ENCODE measurements at regions not wholly inside any gene's neighbourhood (a gene's known extent, or its start where the extent isn't known, plus 50 kb on each side); places are given as distances from the start of the nearest gene placed in this dataset.
"Not testable (repeated sequence)": the region's sequence is repeated elsewhere in the genome, so short reads cannot be mapped to it uniquely, and the experiment has no call there.

- Histone ChIP-seq H3K9me3 (ENCODE audit: control insufficient read depth in 1 of 2, insufficient read depth in 1 of 2, low read length in 2 of 2) (peaks cover 0 to 6% of the 10 kb centered on the region in 2 experiments), H3K27me3 (ENCODE audit: control insufficient read depth in 1 of 2, insufficient read depth in 2 of 2, low read length in 2 of 2) (no peaks in the 10 kb centered on the region), H3K27ac (ENCODE audit: low read depth in 1 of 2, low read length in 2 of 2) (no peak overlapping the region), H3K4me1 (ENCODE audit: insufficient read depth, low read length) (no peaks in the 10 kb centered on the region), H3K36me3 (ENCODE audit: insufficient read depth, low read length) (no peaks in the 10 kb centered on the region), H3K4me3 (ENCODE audit: low read length) (no peak overlapping the region)
- intact Hi-C loops (cut with DNase I, micrococcal nuclease): no loop called here
- TF ChIP-seq, protein P1, sequence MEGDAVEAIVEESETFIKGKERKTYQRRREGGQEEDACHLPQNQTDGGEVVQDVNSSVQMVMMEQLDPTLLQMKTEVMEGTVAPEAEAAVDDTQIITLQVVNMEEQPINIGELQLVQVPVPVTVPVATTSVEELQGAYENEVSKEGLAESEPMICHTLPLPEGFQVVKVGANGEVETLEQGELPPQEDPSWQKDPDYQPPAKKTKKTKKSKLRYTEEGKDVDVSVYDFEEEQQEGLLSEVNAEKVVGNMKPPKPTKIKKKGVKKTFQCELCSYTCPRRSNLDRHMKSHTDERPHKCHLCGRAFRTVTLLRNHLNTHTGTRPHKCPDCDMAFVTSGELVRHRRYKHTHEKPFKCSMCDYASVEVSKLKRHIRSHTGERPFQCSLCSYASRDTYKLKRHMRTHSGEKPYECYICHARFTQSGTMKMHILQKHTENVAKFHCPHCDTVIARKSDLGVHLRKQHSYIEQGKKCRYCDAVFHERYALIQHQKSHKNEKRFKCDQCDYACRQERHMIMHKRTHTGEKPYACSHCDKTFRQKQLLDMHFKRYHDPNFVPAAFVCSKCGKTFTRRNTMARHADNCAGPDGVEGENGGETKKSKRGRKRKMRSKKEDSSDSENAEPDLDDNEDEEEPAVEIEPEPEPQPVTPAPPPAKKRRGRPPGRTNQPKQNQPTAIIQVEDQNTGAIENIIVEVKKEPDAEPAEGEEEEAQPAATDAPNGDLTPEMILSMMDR (IDR thresholded peaks at IDR 0.05): no peak
- no peak for ATAC-seq (ENCODE audit: poor library complexity)
- Mint-ChIP-seq H3K27me3 (no peaks in the 10 kb centered on the region), H3K4me1 (ENCODE audit: low read depth) (no peaks in the 10 kb centered on the region), H3K27ac (no peak overlapping the region), H3K9me3 (peaks cover 12% of the 10 kb centered on the region), H3K4me3 (no peak overlapping the region), H3K36me3 (ENCODE audit: low read depth) (no peaks in the 10 kb centered on the region)
- ChIA-PET POLR2A (no interaction called here), CTCF (no interaction called here)
- no peak for DNase-seq
These were observed 1418.6 kb downstream of the STIM2 start for GRCh38 chr4:28279249-28279648.

- H3K4me1 ChIP-seq (ENCODE audit: insufficient read depth, low read length); DNase-seq; H3K27me3 Mint-ChIP-seq; H3K4me3 ChIP-seq (ENCODE audit: low read length); H3K27ac Mint-ChIP-seq; CTCF ChIA-PET; POLR2A ChIA-PET; H3K36me3 Mint-ChIP-seq (ENCODE audit: low read depth); H3K9me3 ChIP-seq (ENCODE audit: control insufficient read depth in 1 of 2, insufficient read depth in 1 of 2, low read length in 2 of 2); H3K4me3 Mint-ChIP-seq; H3K27ac ChIP-seq (ENCODE audit: low read depth in 1 of 2, low read length in 2 of 2); ATAC-seq (ENCODE audit: poor library complexity); H3K27me3 ChIP-seq (ENCODE audit: control insufficient read depth in 1 of 2, insufficient read depth in 2 of 2, low read length in 2 of 2); H3K4me1 Mint-ChIP-seq (ENCODE audit: low read depth); H3K36me3 ChIP-seq (ENCODE audit: insufficient read depth, low read length): not testable (repeated sequence)
- intact Hi-C loops (cut with DNase I, micrococcal nuclease): loop anchor here in 1 of 2 experiments (5.0 kb wide), 1 partner anchor 49 kb away; no protein-coding TSS in a partner anchor
- H3K9me3 Mint-ChIP-seq: peaks cover 13% of the 10 kb centered on the region
These were observed 1425.6 kb downstream of the STIM2 start for GRCh38 chr4:28286266-28286665.

DNA sequence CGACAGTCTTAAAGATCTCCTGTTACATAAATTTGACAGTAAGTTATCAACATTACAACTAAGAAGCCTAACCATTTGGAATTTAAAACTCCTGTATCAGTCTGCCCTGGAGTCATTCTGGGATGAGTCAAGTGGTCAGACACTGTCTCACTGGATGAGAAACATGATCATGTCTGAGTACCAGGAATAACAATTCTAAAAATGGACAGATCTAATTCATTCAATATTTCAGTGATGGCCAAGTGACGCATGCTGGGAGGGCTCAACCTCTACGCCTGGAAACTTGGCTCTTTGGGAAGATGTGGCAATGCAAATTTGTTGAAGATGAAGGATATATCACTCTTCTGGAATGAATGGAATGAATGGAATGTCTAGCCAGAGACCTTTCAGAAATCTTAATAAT, 1427.2 kb downstream of the STIM2 start:
- no peaks in the 10 kb centered on the region for H3K36me3 Mint-ChIP-seq (ENCODE audit: low read depth)
- DNase-seq (no peak), ATAC-seq (ENCODE audit: poor library complexity) (no peak)
- TF ChIP-seq, protein P1 (IDR thresholded peaks at IDR 0.05): no peak
- no peak overlapping the region for H3K27ac Mint-ChIP-seq
- H3K4me1 Mint-ChIP-seq (ENCODE audit: low read depth): no peaks in the 10 kb centered on the region
- H3K27me3 ChIP-seq (ENCODE audit: control insufficient read depth in 1 of 2, insufficient read depth in 2 of 2, low read length in 2 of 2): no peaks in the 10 kb centered on the region
- no peak overlapping the region for H3K4me3 ChIP-seq (ENCODE audit: low read length)
- no peaks in the 10 kb centered on the region for H3K27me3 Mint-ChIP-seq
- ChIA-PET CTCF (no interaction called here), POLR2A (no interaction called here)
- no peaks in the 10 kb centered on the region for H3K36me3 ChIP-seq (ENCODE audit: insufficient read depth, low read length)
- no peak overlapping the region for H3K27ac ChIP-seq (ENCODE audit: low read depth in 1 of 2, low read length in 2 of 2)
- no peaks in the 10 kb centered on the region for H3K9me3 ChIP-seq (ENCODE audit: control insufficient read depth in 1 of 2, insufficient read depth in 1 of 2, low read length in 2 of 2)
- H3K4me3 Mint-ChIP-seq: no peak overlapping the region
- H3K9me3 Mint-ChIP-seq: peaks cover 13% of the 10 kb centered on the region
- intact Hi-C loops (cut with DNase I, micrococcal nuclease): loop anchor here in 1 of 2 experiments (5.0 kb wide), 1 partner anchor 51 kb away; no protein-coding TSS in a partner anchor
- no peaks in the 10 kb centered on the region for H3K4me1 ChIP-seq (ENCODE audit: insufficient read depth, low read length)

GRCh38 chr4:28296239-28296638, 1435.6 kb downstream of the STIM2 start:
- H3K27ac ChIP-seq (ENCODE audit: low read depth in 1 of 2, low read length in 2 of 2): no peak overlapping the region
- Mint-ChIP-seq H3K4me1 (ENCODE audit: low read depth) (no peaks in the 10 kb centered on the region), H3K27me3 (no peaks in the 10 kb centered on the region), H3K36me3 (ENCODE audit: low read depth) (no peaks in the 10 kb centered on the region), H3K9me3 (peaks cover 7% of the 10 kb centered on the region), H3K4me3 (no peak overlapping the region), H3K27ac (no peak overlapping the region)
- H3K4me3 ChIP-seq (ENCODE audit: low read length): no peak overlapping the region
- DNase-seq: no peak
- peaks cover 0 to 4% of the 10 kb centered on the region in 2 experiments for H3K9me3 ChIP-seq (ENCODE audit: control insufficient read depth in 1 of 2, insufficient read depth in 1 of 2, low read length in 2 of 2)
- H3K36me3 ChIP-seq (ENCODE audit: insufficient read depth, low read length): no peaks in the 10 kb centered on the region
- ChIA-PET POLR2A (no interaction called here), CTCF (no interaction called here)
- no peak for ATAC-seq (ENCODE audit: poor library complexity)
- H3K4me1 ChIP-seq (ENCODE audit: insufficient read depth, low read length): no peaks in the 10 kb centered on the region
- TF ChIP-seq, protein P1 (IDR thresholded peaks at IDR 0.05): no peak
- intact Hi-C loops (cut with DNase I, micrococcal nuclease): no loop called here
- H3K27me3 ChIP-seq (ENCODE audit: control insufficient read depth in 1 of 2, insufficient read depth in 2 of 2, low read length in 2 of 2): no peaks in the 10 kb centered on the region

Data from CD4-positive, alpha-beta T cell (primary cell).